ENCODE measurements at regions not wholly inside any gene's neighbourhood (a gene's known extent, or its start where the extent isn't known, plus 50 kb on each side); places are given as distances from the start of the nearest gene placed in this dataset.

DNA sequence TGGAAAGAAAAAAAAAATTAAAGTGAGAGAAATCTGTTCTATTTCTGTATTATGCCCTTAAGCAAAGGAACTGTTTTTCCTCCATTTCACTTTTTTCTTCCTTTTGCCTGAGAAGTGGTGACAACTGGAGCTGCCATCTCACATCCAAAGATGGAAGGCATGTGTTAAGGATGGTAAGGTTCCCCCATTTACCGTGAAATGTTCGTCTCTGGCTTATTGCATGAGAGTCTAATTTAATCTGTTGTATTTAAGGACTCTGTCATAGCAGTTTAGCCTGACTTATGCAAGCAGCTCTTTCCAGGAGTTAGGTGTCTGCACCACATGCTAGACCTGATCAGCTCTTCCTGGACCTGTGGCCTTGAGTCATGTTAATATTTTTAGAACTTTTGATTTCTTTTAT is 389.5 kb upstream of the MAP3K7 start:
- Histone ChIP-seq H3K9me3 (ENCODE audit: low read length) (no peaks in the 10 kb centered on the region), H3K4me3 (ENCODE audit: low read length) (no peak overlapping the region), H2AFZ (ENCODE audit: low read depth, low read length) (no peak overlapping the region), H3K36me3 (ENCODE audit: insufficient read depth, low read length) (no peaks in the 10 kb centered on the region), H3K27me3 (ENCODE audit: insufficient read depth, low read length) (no peaks in the 10 kb centered on the region), H3K4me1 (ENCODE audit: insufficient read depth, low read length) (no peaks in the 10 kb centered on the region)

DNA sequence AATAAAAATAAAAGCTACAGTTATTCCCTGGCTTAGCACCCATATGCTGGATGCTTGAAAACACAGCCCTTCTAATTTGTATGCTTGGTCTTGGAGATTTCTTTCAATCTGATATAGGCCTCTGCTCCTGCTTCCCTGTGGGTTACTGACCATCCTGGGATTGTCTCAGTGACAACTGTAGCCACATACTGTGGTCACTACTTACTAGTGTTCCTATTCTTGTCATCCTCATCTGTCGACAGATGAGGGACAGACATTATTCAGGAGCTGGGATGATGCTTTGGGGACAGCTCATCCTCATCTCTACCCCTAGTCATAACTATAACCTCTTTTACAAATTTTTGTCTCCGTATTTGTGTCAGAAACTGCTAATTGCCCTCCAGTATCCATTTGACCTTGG is 388.9 kb upstream of the MAP3K7 start:
- no peaks in the 10 kb centered on the region for H3K4me1 ChIP-seq (ENCODE audit: insufficient read depth, low read length)
- no peaks in the 10 kb centered on the region for H3K9me3 ChIP-seq (ENCODE audit: low read length)
- H2AFZ ChIP-seq (ENCODE audit: low read depth, low read length), result no peak overlapping the region
- H3K36me3 ChIP-seq (ENCODE audit: insufficient read depth, low read length), result no peaks in the 10 kb centered on the region
- H3K4me3 ChIP-seq (ENCODE audit: low read length), result no peak overlapping the region
- no peaks in the 10 kb centered on the region for H3K27me3 ChIP-seq (ENCODE audit: insufficient read depth, low read length)

GRCh38 chr6:90973188-90973587 is 386.3 kb upstream of the MAP3K7 start:
- no peaks in the 10 kb centered on the region for H3K27me3 ChIP-seq (ENCODE audit: insufficient read depth, low read length)

GRCh38 chr6:90970672-90971071 is 383.8 kb upstream of the MAP3K7 start:
- Histone ChIP-seq H3K4me1 (ENCODE audit: insufficient read depth, low read length) (no peaks in the 10 kb centered on the region), H3K9me3 (ENCODE audit: low read length) (no peaks in the 10 kb centered on the region), H3K27me3 (ENCODE audit: insufficient read depth, low read length) (no peaks in the 10 kb centered on the region), H2AFZ (ENCODE audit: low read depth, low read length) (no peak overlapping the region), H3K36me3 (ENCODE audit: insufficient read depth, low read length) (no peaks in the 10 kb centered on the region), H3K4me3 (ENCODE audit: low read length) (no peak overlapping the region)

More at GRCh38 chr6:90973188-90973587, 386.3 kb upstream of the MAP3K7 start:
- Histone ChIP-seq H3K4me3 (ENCODE audit: low read length) (no peak overlapping the region), H2AFZ (ENCODE audit: low read depth, low read length) (no peak overlapping the region), H3K4me1 (ENCODE audit: insufficient read depth, low read length) (no peaks in the 10 kb centered on the region), H3K9me3 (ENCODE audit: low read length) (no peaks in the 10 kb centered on the region), H3K36me3 (ENCODE audit: insufficient read depth, low read length) (no peaks in the 10 kb centered on the region)

GRCh38 chr6:90967471-90967870 is 380.6 kb upstream of the MAP3K7 start:
- Histone ChIP-seq H2AFZ (ENCODE audit: low read depth, low read length) (no peak overlapping the region), H3K9me3 (ENCODE audit: low read length) (no peaks in the 10 kb centered on the region), H3K4me3 (ENCODE audit: low read length) (no peak overlapping the region), H3K36me3 (ENCODE audit: insufficient read depth, low read length) (no peaks in the 10 kb centered on the region), H3K27me3 (ENCODE audit: insufficient read depth, low read length) (no peaks in the 10 kb centered on the region), H3K4me1 (ENCODE audit: insufficient read depth, low read length) (no peaks in the 10 kb centered on the region)

- H2AFZ ChIP-seq (ENCODE audit: low read depth, low read length), result no peak overlapping the region
- H3K36me3 ChIP-seq (ENCODE audit: insufficient read depth, low read length), result no peaks in the 10 kb centered on the region
- H3K4me1 ChIP-seq (ENCODE audit: insufficient read depth, low read length), result no peaks in the 10 kb centered on the region
- H3K27me3 ChIP-seq (ENCODE audit: insufficient read depth, low read length), result no peaks in the 10 kb centered on the region
- H3K4me3 ChIP-seq (ENCODE audit: low read length), result no peak overlapping the region
- no peaks in the 10 kb centered on the region for H3K9me3 ChIP-seq (ENCODE audit: low read length)
These were observed 373.5 kb upstream of the MAP3K7 start for GRCh38 chr6:90960324-90960723.

GRCh38 chr6:90955246-90955645 is 368.4 kb upstream of the MAP3K7 start:
- Histone ChIP-seq H2AFZ (ENCODE audit: low read depth, low read length) (no peak overlapping the region), H3K4me1 (ENCODE audit: insufficient read depth, low read length) (no peaks in the 10 kb centered on the region), H3K36me3 (ENCODE audit: insufficient read depth, low read length) (no peaks in the 10 kb centered on the region), H3K9me3 (ENCODE audit: low read length) (no peaks in the 10 kb centered on the region), H3K27me3 (ENCODE audit: insufficient read depth, low read length) (no peaks in the 10 kb centered on the region), H3K4me3 (ENCODE audit: low read length) (no peak overlapping the region)

- H3K9me3 ChIP-seq (ENCODE audit: low read length), result no peaks in the 10 kb centered on the region
- H3K36me3 ChIP-seq (ENCODE audit: insufficient read depth, low read length), result no peaks in the 10 kb centered on the region
- H2AFZ ChIP-seq (ENCODE audit: low read depth, low read length), result no peak overlapping the region
- H3K27me3 ChIP-seq (ENCODE audit: insufficient read depth, low read length), result no peaks in the 10 kb centered on the region
- H3K4me1 ChIP-seq (ENCODE audit: insufficient read depth, low read length), result no peaks in the 10 kb centered on the region
- no peak overlapping the region for H3K4me3 ChIP-seq (ENCODE audit: low read length)
These were observed 366.7 kb upstream of the MAP3K7 start for GRCh38 chr6:90953405-90954161.

DNA sequence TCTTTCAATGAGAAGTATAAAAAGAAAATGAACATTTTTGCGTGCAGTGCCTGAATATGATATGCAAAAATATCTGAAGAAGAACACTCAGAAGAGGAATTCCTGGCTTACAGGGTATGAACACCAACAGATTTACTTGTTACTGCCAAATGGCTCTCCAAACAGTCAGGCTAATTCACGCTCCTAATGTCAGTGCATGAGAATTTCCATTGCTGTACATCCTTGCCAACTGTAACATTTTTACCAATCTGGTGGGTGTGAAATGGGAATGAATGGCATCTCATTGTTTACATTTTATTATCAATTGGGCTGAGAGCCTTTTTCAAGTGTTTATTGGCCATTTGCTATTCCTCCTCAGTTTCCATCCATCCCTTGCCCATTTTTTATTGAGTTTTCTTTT is 365.3 kb upstream of the MAP3K7 start:
- Histone ChIP-seq H3K4me3 (ENCODE audit: low read length) (no peak overlapping the region), H2AFZ (ENCODE audit: low read depth, low read length) (no peak overlapping the region), H3K9me3 (ENCODE audit: low read length) (no peaks in the 10 kb centered on the region), H3K27me3 (ENCODE audit: insufficient read depth, low read length) (no peaks in the 10 kb centered on the region), H3K4me1 (ENCODE audit: insufficient read depth, low read length) (no peaks in the 10 kb centered on the region), H3K36me3 (ENCODE audit: insufficient read depth, low read length) (no peaks in the 10 kb centered on the region)

DNA sequence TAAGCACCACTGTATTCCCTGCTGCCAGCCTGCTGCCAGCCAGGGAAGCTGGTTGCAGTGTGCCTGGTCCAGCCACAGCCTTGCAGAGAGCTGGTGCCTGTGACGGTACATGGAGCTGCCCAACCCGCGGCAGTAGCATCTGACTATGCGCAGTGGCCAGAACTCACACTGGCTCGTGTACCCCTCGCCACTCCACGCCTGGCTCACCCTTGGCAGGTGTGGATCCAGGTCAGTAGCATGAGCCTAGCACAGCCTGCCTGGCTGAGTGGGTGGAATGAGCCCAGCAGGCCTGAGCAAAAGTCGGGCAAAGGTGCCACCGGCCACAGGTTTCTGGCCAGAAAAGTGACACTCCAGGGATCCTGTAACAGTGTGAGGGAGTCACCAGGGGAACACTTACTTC is 361.7 kb upstream of the MAP3K7 start:
- H3K27me3 ChIP-seq (ENCODE audit: insufficient read depth, low read length), result no peaks in the 10 kb centered on the region
- no peaks in the 10 kb centered on the region for H3K9me3 ChIP-seq (ENCODE audit: low read length)
- H2AFZ ChIP-seq (ENCODE audit: low read depth, low read length), result no peak overlapping the region
- H3K4me3 ChIP-seq (ENCODE audit: low read length), result no peak overlapping the region
- H3K4me1 ChIP-seq (ENCODE audit: insufficient read depth, low read length), result no peaks in the 10 kb centered on the region
- no peaks in the 10 kb centered on the region for H3K36me3 ChIP-seq (ENCODE audit: insufficient read depth, low read length)

DNA sequence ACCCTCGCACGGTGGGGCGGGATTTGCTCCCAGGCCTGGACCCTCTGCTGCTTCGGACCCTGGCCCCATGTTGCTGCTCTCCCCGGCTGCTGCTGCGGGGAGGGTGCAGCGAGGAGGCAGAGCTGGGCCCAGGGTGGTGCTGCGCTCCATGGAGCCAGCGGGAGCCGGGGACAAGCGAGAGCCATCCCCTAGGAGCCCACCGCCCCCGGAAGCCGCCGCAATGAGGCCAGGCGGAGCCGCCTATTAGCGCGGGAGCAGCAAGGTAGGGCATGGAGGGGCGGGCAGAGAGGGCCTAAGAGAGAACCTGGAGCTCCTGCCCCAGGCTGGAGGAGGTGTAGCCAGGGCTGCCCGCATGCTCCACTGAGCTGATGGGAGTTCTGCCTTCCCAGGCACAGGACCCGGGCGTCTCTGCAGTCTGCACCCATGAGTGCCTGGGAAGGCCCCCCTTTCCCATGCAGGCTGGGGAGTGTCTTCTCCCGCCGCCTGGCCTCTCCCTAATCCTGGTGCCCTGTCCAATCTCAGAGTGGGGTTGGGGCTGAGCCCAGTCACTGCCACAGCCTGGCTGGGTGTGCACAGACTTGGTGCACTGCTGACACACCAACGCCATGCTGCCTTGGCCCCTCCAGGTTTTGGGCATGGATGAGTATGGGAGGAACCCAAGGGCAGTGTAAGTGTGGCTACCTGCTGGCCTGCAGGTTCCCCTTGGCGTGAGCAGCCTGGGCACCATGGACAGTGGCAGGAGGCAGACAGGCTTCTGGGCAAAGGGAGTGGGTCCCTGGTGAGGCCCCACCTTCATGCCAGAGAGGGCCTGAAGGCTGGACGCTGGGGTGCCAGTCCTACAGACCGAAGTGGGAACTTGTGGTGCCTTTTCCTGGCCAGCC is 360.6 kb upstream of the MAP3K7 start:
- Histone ChIP-seq H3K36me3 (ENCODE audit: insufficient read depth, low read length) (no peaks in the 10 kb centered on the region), H3K27me3 (ENCODE audit: insufficient read depth, low read length) (no peaks in the 10 kb centered on the region), H3K4me1 (ENCODE audit: insufficient read depth, low read length) (no peaks in the 10 kb centered on the region), H3K4me3 (ENCODE audit: low read length) (no peak overlapping the region), H2AFZ (ENCODE audit: low read depth, low read length) (no peak overlapping the region), H3K9me3 (ENCODE audit: low read length) (no peaks in the 10 kb centered on the region)

- no peak overlapping the region for H3K4me3 ChIP-seq (ENCODE audit: low read length)
- no peak overlapping the region for H2AFZ ChIP-seq (ENCODE audit: low read depth, low read length)
These were observed 355.0 kb upstream of the MAP3K7 start for GRCh38 chr6:90941885-90942284.

DNA sequence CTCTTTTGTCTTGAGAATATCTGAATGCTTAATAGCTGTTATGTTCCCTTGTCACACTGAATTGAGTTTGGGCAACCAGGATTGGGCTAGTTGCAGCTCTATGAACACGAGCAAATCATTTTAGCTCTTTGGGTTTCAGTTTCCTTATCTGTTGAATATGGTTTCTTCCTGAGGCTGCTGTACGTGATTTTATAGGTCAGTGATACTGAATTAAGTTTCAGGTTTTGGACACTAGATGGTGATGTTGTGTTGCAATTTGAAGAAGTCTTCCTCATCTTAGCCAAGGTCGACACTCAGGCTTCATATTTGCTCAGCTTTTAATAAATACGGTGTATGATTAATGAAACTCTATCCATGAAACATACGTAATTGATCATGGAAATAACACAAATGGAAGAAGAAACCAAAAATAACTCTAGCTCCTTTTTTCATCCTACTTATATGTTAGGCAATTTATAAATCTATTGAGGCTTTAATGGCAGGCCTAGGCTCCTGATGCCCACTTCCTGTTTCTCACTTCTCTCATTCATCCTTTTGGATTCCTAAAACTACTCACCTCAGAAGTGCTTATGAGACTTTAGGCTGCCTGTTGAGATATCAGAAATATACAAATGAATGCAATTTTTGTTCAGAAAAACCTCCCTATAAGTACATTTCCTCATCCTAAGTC is 354.1 kb upstream of the MAP3K7 start:
- Histone ChIP-seq H3K9me3 (ENCODE audit: low read length) (no peaks in the 10 kb centered on the region), H3K4me3 (ENCODE audit: low read length) (no peak overlapping the region)

More at GRCh38 chr6:90941885-90942284, 355.0 kb upstream of the MAP3K7 start:
- Histone ChIP-seq H3K36me3 (ENCODE audit: insufficient read depth, low read length) (no peaks in the 10 kb centered on the region), H3K27me3 (ENCODE audit: insufficient read depth, low read length) (no peaks in the 10 kb centered on the region), H3K4me1 (ENCODE audit: insufficient read depth, low read length) (no peaks in the 10 kb centered on the region), H3K9me3 (ENCODE audit: low read length) (no peaks in the 10 kb centered on the region)

More for the DNA sequence above, 354.1 kb upstream of the MAP3K7 start:
- H2AFZ ChIP-seq (ENCODE audit: low read depth, low read length), result no peak overlapping the region
- no peaks in the 10 kb centered on the region for H3K4me1 ChIP-seq (ENCODE audit: insufficient read depth, low read length)
- no peaks in the 10 kb centered on the region for H3K27me3 ChIP-seq (ENCODE audit: insufficient read depth, low read length)
- no peaks in the 10 kb centered on the region for H3K36me3 ChIP-seq (ENCODE audit: insufficient read depth, low read length)

Data from neuron (in vitro differentiated cells).